H1 (cell line): ENCODE measurements at regions not wholly inside any gene's neighbourhood (a gene's known extent, or its start where the extent isn't known, plus 50 kb on each side); places are given as distances from the start of the nearest gene placed in this dataset.

Experiments used
- KDM1A ChIP-seq: fragments of 200-600, 300-600 bp; sonication (generic); IDR thresholded peaks from 2 replicates; pipeline ENCODE4 v1.7.1; 2016; ENCODE audit warnings: mild to moderate bottlenecking, low read length, borderline replicate concordance
- POLR2AphosphoS5 ChIP-seq: IDR thresholded peaks from 2 replicates; pipeline ENCODE4 v1.6.1; 2011; ENCODE audit warnings: low read depth, low read length
- RXRA ChIP-seq: IDR thresholded peaks from 2 replicates; pipeline ENCODE4 v1.6.1; 2011; ENCODE audit warnings: low read depth, mild to moderate bottlenecking, low read length, moderate library complexity; ENCODE audit not compliant: insufficient read depth

DNA sequence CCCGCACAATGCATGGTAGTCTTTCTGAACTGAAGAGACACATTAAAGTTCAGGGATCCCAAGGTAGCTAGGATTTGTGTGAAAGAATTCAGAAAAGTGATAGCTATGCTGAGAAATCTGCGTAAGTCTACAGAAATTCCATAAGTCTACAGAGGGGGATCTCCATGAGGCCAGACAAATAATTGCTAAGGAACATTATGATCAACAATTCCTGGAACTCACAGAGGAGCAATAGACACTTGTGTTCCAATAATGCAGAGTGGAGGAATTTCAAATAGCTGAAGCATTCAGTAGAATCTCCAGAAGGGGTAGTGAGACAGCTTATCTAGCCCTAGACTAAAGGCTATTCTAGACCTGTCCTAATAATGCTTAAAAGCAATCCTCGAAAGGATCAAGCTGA is 315.7 kb upstream of the ECI2 start (continued):
- no peak for TF ChIP-seq KDM1A
- TF ChIP-seq RXRA = no peak
- no peak for TF ChIP-seq POLR2AphosphoS5
